Epithelial cell of proximal tubule (primary cell): ENCODE measurements at regions not wholly inside any gene's neighbourhood (a gene's known extent, or its start where the extent isn't known, plus 50 kb on each side); places are given as distances from the start of the nearest gene placed in this dataset.

Experiments used
- DNase-seq: peaks from one replicate; pipeline ENCODE4 v3.0.0-alpha.2; 2011; ENCODE audit warnings: low read depth
- H3K4me3 ChIP-seq: 2 replicates; pipeline ENCODE4 v1.5.1; 2011; ENCODE audit warnings: low read depth, mild to moderate bottlenecking, low read length
- CTCF ChIP-seq: conservative IDR thresholded peaks from 2 replicates; pipeline ENCODE4 v1.5.1; 2012; ENCODE audit warnings: low read depth, mild to moderate bottlenecking, low read length

GRCh38 chr6:132147530-132148011 is 196.4 kb upstream of the CCN2 start:
- no peak for DNase-seq
- TF ChIP-seq CTCF: no peak
- H3K4me3 ChIP-seq: no peak overlapping the region

- TF ChIP-seq CTCF: no peak
- DNase-seq: no peak
- no peak overlapping the region for H3K4me3 ChIP-seq
Measured at GRCh38 chr6:132144456-132144855, 193.3 kb upstream of the CCN2 start.

GRCh38 chr6:132143258-132143657 is 192.1 kb upstream of the CCN2 start:
- DNase-seq: no peak
- H3K4me3 ChIP-seq: no peak overlapping the region

GRCh38 chr6:132142768-132143167 is 191.6 kb upstream of the CCN2 start:
- TF ChIP-seq CTCF: no peak
- no peak for DNase-seq

More at GRCh38 chr6:132143258-132143657, 192.1 kb upstream of the CCN2 start:
- no peak for TF ChIP-seq CTCF

GRCh38 chr6:132142308-132142707 is 191.1 kb upstream of the CCN2 start:
- no peak overlapping the region for H3K4me3 ChIP-seq
- no peak for DNase-seq
- TF ChIP-seq CTCF: no peak

More at GRCh38 chr6:132142768-132143167, 191.6 kb upstream of the CCN2 start:
- no peak overlapping the region for H3K4me3 ChIP-seq

GRCh38 chr6:132140189-132140588 is 189.0 kb upstream of the CCN2 start:
- no peak for TF ChIP-seq CTCF
- DNase-seq: no peak
- no peak overlapping the region for H3K4me3 ChIP-seq

GRCh38 chr6:132139611-132140010 is 188.4 kb upstream of the CCN2 start:
- DNase-seq: no peak
- TF ChIP-seq CTCF: no peak
- H3K4me3 ChIP-seq: no peak overlapping the region
